GM12873 (cell line): ENCODE measurements at regions not wholly inside any gene's neighbourhood (a gene's known extent, or its start where the extent isn't known, plus 50 kb on each side); places are given as distances from the start of the nearest gene placed in this dataset.

Experiments used
- CTCF ChIP-seq: IDR thresholded peaks from 2 replicates; pipeline ENCODE4 v1.5.1; 2012; ENCODE audit warnings: low read depth, mild to moderate bottlenecking, moderate library complexity, low read length, control low read depth; ENCODE audit not compliant: insufficient read depth; ENCODE audit errors: missing control alignments

GRCh38 chr1:186620566-186621350 lies 59.5 kb downstream of the PTGS2 start:
- no peak for TF ChIP-seq CTCF

GRCh38 chr1:186618401-186619170 lies 61.6 kb downstream of the PTGS2 start:
- TF ChIP-seq CTCF, result no peak

- TF ChIP-seq CTCF, result no peak
Observed at GRCh38 chr1:186617926-186618325, 62.3 kb downstream of the PTGS2 start.

GRCh38 chr1:186616511-186616910 lies 63.7 kb downstream of the PTGS2 start:
- no peak for TF ChIP-seq CTCF

- no peak for TF ChIP-seq CTCF
Observed at GRCh38 chr1:186615332-186615731, 64.9 kb downstream of the PTGS2 start.

GRCh38 chr1:186611156-186611555 lies 69.1 kb downstream of the PTGS2 start:
- TF ChIP-seq CTCF, result no peak

- no peak for TF ChIP-seq CTCF
Observed at GRCh38 chr1:186609183-186609582, 71.0 kb downstream of the PTGS2 start.
